HG02759 (cell line): ENCODE measurements at regions not wholly inside any gene's neighbourhood (a gene's known extent, or its start where the extent isn't known, plus 50 kb on each side); places are given as distances from the start of the nearest gene placed in this dataset.
A peak's percentile ranks its signal among the peaks of the same experiment; 100 is the strongest.

Experiments
- ATAC-seq: cut with Tn5 transposase; IDR thresholded peaks from one replicate; pipeline ENCODE4 v1.9.1; 2021; ENCODE audit warnings: mild to moderate bottlenecking, moderate library complexity; ENCODE audit not compliant: unreplicated experiment

DNA sequence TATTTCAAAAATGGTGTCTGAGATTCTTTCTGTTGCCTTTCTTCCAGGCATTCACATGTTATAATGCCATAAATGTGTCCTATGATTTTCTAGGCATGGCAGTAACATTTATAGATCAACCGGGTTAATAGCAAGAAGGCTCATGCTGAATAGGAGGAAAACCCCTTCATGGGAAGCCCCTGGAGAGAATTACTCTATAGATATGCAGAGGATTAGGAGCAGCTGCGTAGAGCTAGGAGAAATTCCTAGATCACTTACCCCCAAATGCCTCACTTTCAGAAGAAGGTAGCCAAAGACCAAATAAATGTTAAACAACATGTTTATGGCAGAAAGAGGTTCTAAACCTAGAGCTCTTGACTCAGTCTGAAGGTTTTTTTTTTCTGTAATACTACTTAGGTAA lies 153.4 kb upstream of the CTNNA2 start:
- no peak for ATAC-seq

DNA sequence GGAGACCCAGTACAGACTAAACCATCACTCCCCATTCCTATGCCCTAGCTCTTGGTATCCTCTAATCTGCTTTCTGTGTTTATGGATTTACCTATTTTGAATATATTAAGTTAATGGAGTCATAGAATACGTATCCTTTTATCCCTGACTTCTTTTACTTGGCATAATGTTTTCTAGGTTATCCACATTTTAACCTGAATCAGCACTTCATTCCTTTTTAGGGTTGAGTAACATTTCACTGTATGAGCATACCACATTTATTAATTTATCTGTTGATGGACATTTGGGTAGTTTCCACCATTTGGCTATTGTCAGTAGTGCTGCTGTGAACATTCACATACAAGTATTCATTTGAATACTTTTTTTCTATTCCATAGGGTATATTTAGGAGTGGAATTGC lies 157.3 kb upstream of the CTNNA2 start:
- no peak for ATAC-seq

DNA sequence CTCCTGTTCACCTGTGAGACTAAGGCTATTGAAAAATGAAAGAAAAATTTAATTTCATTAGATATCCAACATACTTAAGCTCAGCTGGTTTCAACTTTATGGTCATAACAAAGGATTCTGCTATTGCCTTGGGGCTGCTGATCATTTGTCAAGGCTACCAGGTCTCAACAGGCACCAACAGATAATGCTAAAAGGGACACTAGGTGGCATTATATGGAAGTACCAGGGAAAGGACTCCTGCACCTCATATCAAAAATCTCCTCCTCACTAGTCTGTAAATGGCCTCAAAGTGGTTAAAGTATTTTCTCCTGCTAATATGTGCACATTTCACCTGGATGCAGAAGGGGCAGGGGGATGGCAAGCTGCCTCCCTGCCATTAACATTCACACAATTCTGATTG lies 167.9 kb upstream of the REG3A start:
- no peak for ATAC-seq

DNA sequence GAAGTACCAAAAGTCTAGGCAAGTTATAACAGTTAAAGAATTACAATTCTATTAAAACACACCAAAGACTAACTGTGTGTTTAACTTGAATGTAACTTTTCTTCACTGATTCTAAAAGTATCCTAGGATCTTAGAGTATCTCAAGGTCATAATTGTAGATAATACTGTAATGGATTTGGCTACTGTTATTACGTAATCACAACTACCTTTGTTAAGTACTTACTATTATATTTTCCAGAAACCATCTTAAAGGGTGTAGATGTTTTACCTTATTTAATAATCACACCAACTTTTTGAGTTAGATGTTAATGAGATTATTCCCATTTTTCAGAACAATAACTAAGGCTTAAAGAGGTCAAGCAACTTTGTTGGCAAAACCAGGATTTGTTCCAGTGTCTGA lies 161.3 kb upstream of the REG3A start:
- no peak for ATAC-seq

DNA sequence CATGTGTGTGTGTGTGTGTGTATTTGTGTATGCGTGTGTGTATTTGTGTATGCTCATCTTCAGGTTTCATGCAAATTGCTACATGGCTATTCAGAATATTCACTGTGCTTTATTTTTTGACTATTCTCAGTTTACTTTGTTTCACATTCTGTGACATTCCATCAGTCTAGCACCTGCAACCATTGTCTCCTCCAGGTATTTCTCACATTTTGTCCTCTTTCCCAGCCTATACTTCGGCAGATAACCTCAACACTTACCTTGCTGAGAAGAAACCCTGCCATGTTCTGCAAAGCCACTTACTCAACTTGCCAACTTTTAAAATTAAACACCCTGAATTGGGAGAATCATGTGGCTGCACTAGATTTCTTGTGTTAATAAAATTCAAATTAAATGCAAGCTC lies 135.4 kb upstream of the REG3A start:
- ATAC-seq: no peak

DNA sequence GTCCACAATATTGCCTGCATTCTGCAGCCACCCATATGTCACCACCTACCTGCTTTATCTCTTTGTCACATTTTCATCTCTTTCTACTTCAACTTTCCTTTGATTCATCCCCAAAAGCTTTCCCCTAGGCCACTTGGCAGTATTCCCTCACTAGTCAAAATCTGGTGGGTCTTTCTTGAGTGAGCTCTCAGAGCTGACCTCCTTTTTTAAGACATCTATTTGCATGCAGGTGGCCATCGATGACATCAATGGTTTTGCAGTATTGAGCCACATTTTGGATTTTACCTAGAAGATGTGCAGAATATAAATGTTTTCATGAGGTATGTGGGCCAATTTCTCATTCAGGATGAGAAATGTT lies 133.4 kb upstream of the REG3A start:
- ATAC-seq: no peak

DNA sequence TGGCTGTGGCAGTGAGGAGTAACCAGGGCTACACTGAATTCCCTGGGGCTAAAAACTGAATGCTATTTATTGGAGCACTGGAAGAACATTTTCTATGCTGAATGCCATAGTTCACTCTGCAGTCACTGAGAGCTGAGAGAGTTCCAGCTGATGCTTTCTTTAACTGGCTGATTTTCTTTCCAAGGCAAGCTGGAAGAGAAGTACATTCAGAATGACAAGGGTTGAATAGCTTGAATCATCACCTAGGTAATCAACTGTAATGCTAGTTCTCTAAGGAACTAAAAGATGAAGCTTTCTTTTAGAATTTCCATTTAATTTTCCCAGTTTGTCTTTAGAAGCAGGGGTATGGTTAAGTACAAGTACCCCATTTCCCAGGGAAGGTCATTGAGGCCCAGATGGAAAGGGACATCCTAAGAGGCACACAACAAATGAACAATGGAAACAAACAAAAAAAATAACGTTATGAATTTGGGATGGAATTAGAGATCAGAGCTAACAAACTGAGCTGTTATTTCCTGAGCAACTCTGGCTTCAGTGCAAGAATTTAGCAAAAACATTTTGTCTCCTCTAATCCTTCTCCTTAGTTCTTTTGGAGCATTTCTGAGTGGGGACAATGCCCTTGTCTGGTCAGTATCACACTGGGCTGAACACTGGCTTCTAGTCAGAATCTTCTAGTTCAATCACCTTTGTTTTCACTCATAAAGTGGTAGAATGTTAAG lies 132.8 kb upstream of the REG3A start:
- no peak for ATAC-seq

DNA sequence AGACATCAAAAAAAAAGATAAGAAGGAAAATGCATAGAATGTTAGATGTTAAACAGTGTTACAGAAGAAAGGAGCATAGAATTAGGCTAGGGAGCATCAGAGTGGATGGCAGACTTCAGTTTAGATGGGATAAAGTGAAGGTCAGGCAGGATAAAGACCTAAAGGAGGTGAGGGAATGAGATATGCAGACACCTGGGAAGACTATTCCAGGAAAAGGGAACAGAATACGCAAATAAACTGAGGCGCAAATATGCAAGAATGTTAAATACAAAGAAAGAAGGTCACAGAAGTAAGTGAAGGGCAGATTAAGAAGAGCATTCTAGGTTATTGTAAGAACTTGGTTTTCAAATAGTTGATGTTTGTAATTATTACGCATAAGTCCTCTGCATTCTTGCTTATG lies 116.3 kb upstream of the REG3A start:
- ATAC-seq: no peak

DNA sequence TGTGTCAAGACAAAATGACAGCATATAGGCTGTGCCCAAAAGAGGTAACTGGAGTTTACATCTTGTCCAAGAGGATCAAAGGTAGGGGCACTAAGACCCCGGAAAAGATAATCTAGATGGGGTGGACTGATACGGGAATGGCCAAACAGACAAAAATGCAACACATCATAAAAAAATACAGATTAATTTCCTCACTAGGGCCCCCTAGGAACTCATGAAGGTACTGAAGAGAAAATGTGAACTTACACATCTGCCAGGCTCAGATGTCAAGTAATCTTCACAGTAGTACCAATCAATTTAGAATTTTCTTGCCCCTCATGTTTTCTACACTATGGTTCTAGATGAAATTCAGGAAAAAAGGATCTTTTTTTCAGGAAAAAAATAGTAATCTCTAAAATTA lies 115.6 kb upstream of the REG3A start:
- ATAC-seq: no peak

DNA sequence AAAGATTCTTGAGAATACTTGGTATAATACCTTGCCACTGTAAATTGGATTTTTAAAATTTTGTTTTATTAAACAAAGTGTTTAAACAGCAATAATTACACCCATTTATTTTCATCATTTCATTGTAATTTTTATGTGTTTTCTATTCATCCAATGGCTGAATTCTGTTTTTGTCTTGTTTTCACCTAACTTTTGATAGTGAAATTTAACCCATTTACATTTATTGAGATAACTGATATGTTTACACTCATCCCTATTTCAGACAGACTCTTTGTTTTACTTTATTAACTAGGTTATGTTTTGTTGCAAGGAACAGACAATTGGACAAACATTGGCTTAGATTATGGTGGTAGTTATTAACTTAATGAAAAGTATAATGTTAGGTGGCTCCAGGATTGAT lies 113.1 kb upstream of the REG3A start:
- no peak for ATAC-seq

DNA sequence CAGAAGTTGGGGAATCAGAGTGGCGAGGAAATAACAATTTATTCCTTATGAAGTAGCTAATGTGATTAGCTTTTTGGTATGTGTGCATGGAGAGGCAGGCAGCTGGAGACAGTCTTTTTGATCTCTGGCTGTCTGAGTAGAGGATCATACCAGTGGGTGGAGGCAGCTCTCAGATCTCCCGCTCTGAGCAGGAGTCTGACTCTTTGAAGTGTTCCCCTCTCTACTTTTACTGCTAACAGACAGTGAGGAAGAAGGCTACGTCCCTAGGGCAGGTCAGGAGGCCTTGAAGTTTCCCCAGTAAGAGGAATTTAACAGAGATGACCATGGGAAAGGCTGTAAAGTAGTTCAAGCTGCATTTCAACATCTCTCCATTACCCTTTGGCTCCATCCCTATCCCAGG lies 111.9 kb upstream of the REG3A start:
- ATAC-seq: no peak

DNA sequence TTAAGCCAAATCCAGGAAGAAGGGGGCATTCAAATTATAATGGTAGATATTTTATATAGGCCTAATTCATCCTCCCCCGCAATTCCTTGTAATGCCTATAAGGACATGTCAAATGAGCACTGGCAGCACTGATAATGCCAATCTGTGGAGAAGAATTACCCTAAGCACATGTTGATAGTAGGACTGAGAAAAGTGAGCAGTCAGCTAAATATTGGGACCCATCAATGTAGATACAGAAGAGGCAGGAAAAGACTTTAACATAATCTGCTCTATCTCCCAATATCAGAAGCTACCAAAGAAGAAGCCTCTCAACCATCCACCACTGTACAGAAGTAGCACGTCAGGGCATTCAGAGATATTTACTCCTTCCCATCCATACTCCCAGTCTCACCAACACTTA lies 101.3 kb upstream of the REG3A start:
- ATAC-seq: no peak

DNA sequence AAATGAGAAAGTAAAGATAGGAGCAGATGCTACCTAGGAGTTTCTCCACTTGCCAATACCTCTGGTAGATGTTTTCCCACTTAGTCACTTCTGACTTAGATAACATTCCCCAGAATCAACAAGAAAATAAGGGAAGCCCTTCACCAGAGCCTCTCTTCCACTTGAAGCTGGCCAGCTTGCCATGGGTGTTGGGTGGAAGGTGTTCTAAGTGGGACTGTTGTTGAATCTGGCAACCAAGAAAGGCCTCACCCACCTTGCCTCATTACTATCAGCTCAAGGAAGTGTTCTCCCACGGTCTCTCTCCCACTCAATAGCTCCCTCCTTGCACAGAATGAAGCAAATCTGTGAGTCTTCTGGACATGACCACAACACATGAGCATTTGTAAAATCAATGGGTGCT lies 100.4 kb upstream of the REG3A start:
- no peak for ATAC-seq

DNA sequence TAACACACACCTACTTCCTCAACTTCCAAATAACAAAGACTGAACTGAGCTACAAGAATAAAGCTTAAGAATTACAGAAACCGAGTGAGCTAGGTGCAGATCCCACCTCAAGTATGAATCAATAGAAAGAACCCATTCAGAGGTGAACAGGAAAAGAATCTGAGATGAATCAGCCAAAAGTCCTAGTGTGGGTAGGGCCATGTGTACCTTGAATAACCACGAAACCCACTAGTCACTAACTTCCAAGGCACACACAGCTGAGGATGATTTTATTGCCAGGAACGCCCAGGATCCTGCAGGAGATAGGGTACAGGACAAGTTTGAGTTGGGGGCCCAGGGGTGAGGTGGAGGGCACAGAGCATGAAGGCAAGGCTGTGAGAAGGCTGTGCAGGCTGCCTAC lies 99.7 kb upstream of the REG3A start:
- no peak for ATAC-seq

DNA sequence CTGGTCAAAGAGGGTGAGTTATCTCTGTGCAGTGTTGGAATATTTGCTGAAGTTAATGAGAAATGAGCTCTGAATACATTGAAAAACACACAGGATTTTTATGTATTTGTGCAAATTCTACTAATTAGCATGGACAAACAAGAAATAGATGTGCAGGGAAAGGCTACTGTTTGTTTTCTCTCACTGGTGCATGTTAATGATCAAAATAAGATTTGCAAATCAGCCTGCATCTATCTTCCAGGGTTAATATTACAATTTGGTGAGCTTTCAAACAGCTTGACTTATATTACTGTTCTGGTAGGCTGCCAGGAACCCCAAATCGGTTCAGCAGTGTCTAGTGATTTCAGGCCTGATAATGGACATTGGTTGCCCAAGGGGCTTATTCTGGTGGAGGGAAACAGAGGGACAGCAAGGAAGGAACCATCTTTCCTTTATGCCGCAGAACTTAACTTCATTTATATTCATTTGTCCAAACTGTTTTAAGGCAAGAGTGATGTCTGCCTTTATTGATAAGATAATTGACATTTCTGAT lies 93.8 kb upstream of the REG3A start:
- no peak for ATAC-seq

DNA sequence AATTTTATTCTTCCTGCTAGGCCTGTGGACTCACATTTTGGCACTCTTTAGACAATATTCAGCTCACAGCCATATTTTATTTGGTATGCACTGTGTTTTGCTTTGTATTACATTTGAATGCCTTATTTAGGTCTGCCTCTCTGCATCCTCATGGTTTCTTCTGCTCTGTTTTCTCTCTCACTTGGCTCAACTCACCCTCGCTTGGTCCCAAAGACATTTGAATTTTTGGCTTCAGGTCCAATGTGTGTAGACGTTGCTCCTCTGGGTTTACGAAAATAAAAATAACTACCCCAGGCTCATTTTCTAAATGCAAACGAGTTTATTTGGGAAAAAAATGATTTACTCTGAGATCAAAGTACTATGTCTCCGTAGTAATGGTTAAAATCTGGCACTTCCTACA lies 91.1 kb upstream of the REG3A start:
- ATAC-seq: no peak

DNA sequence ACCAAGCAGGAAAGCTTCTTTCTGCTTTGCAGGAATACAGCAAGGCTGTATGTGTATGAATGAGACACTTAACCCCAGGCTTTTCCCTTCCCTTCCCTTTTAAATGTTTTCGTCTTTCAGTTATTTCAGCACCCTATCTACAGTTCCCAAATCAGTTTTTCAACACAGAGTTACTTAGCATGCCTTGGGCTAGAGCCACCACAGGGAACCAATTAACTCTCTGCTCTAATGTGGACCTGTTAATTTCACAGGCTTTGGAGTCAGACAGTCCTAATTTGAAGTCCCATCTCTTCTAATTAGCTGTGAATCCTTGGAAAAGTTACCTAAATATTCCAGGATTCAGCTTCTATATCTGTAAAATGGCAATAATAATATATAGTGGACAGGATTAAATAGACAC lies 89.2 kb upstream of the REG3A start:
- no peak for ATAC-seq

DNA sequence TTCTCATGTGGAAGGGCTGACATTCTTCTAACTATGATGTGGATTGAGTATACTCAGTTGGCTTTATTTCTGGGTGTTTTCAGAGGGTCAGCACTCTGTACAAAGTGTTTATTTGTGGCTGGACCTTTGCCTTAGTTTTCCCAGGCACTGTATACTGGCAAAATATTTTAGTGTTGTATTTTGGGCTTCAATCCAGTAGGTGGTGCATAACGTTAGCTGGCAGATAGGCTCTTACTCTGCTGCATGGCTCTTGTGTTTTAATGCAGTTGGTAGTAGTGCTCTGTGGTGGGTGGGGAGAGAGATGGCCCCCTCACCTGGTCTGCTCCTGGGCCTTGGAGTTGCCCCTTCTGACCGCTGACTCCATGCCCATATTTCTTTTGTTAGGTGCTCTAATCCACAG lies 75.6 kb upstream of the REG3A start:
- no peak for ATAC-seq

DNA sequence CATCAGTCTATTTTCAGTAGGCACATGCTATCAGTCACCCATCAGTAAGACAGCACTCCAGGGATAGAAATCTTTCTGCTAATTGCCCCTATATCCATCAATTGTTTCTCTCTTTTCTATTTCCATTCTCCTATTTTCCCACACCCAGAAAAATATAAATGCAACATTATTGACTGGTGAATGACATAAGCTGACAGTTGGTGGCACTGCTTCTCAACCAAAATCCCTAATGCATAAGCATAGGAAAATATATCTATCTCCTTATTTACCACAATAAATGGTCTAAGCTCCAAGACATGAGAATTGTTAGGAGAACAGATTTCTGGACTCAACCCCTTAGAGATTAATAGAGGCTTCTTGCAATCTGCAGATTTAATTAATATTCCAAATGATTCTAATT lies 64.0 kb upstream of the REG3A start:
- no peak for ATAC-seq

DNA sequence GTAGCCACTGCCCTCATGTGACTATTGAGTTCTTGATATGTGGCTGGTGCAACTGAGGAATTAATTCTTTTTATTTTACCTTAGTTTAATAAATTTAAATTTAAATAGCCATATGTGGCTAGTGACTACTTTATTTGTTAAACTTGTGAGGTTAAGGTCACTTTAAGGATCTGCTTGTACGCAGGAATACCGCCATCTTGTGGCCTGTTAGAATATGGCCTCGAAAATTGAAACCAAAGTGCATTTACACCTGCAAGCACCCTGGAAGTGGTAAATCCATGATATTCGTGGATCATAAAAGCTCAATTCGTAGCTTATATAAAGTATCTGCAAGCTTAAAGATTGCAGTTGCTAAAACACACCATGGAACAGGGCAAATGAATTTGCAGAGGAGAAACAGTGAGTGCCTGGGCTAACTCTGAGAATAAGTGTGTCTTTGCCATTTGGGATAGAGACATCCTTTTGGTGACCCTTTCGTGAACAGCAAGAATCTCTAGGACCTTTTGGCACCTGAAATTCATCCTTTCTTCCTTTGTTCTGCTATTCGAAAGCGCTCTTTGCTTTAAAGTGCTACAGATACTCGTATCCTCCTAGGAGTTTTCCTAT lies 59.9 kb upstream of the REG3A start:
- ATAC-seq: peak; percentile 85

DNA sequence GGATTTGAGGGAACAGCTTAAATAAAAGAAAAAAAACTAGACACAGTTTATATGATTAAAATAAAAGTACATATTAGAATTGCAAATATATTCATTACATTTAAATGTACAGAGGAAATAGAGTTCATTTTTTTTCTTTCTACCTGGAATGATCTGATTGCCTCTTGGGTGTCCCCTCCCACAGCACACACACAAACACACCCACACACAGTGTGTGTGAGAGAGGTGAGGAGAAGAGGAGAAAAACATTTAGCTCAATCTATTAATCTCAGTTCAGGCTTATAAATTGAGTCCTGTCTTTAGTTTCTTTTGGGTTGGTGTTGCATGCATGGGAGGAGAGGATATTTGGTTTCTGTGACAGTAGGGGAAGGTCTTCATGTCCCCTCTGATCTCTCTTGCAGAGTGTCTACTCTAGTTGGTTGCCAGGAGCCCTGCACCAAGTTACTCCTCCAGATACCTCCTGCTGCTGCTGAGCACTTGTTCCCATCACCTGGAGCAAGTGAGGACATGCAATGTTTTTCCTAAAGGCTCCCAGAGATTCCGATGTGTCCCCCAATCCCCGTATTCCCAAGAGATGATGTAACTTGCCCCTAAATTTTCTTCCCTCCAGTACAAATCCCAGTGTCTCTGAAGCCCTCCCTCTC lies 50.8 kb upstream of the REG3A start:
- no peak for ATAC-seq
